GM12874 (cell line): ENCODE measurements at regions not wholly inside any gene's neighbourhood (a gene's known extent, or its start where the extent isn't known, plus 50 kb on each side); places are given as distances from the start of the nearest gene placed in this dataset.

Source experiments
- TF ChIP-seq, protein P1 (sequence below): IDR thresholded peaks from 2 replicates; pipeline ENCODE4 v1.5.1; 2011; ENCODE audit warnings: low read depth, mild to moderate bottlenecking, control low read depth, low read length, moderate library complexity; ENCODE audit not compliant: insufficient read depth

- TF ChIP-seq, protein P1, sequence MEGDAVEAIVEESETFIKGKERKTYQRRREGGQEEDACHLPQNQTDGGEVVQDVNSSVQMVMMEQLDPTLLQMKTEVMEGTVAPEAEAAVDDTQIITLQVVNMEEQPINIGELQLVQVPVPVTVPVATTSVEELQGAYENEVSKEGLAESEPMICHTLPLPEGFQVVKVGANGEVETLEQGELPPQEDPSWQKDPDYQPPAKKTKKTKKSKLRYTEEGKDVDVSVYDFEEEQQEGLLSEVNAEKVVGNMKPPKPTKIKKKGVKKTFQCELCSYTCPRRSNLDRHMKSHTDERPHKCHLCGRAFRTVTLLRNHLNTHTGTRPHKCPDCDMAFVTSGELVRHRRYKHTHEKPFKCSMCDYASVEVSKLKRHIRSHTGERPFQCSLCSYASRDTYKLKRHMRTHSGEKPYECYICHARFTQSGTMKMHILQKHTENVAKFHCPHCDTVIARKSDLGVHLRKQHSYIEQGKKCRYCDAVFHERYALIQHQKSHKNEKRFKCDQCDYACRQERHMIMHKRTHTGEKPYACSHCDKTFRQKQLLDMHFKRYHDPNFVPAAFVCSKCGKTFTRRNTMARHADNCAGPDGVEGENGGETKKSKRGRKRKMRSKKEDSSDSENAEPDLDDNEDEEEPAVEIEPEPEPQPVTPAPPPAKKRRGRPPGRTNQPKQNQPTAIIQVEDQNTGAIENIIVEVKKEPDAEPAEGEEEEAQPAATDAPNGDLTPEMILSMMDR: no peak
Measured at GRCh38 chr5:74280306-74280705, 360.2 kb downstream of the ENC1 start.

DNA sequence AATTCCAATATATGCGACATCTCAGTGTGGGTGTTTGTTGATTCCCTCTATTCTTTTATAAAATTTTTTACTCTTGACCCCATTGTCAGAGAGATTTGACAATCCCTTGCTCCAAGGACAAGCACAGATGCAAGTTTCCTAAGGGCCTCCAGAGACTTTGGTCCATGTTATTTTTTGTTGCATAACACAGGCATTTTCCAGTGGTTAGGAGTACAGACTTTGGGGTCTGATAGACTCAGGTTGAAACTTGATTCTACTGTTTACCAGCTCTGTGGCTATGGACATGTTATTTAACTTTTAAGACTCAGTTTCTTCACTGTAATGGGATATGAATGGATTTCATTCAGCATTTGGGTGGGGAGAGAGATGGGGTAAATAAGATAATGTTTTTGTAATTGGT is 361.3 kb downstream of the ENC1 start:
- TF ChIP-seq, protein P1: no peak

- TF ChIP-seq, protein P1: no peak
Measured at GRCh38 chr5:74277418-74277817, 363.1 kb downstream of the ENC1 start.

- TF ChIP-seq, protein P1: no peak
Measured at GRCh38 chr5:74275171-74275992, 365.1 kb downstream of the ENC1 start.

DNA sequence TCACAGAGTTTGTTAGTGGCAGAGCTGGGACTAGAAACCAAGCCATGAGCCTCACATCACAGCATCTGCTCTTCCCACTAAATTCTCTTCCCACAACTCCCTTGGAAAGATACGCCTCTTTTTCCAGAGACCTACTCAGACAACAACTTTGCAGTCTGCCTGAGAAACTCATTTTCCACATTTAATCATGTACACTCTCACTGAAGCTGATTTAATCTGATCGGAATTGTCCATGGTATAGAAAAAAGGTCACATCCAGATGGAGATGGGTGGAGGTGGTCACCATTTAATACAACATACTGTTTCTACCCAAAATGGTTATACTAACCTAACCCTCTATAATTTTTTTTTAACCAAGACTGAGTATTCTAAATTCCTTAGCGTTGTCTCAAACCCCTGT is 366.2 kb downstream of the ENC1 start:
- TF ChIP-seq, protein P1: no peak

- TF ChIP-seq, protein P1: no peak
Measured at GRCh38 chr5:74272831-74273451, 367.6 kb downstream of the ENC1 start.

DNA sequence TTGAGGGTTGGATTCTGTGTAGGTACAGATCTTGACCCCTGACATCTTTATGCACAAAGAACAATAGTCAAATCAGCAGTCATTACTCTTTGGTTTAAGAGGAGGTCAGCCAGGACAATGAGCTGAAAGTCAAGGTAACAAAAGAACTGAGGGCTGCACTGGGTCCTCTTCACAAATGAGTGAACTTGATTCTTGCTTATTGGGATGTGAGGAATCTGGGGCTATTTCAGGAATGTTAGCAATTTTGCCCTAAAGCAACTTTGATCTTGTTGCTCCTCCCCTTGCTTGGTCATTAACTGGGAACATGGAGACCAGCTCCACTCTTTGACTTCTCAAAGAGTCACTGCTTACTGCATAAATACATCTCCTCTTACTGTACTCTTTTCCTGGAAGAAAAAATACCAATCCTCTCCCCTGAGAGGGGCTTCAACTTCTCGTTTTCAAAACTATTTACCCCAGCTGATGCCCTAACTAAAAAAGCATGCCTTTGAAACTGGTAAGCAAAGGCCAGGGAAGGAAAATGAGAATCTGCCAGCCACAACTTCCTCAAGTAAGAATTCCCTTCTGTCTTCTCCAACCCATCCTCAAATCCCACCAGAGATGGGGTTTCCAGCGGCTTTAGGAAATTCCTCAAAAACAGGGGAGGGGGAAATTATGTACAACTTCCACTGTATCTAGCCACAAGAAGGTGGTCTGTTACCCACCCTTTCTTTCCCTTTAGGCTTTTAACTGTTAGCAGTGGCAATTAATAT is 368.3 kb downstream of the ENC1 start:
- TF ChIP-seq, protein P1: no peak
